Lung microvascular endothelial cell (primary cell): ENCODE measurements at regions not wholly inside any gene's neighbourhood (a gene's known extent, or its start where the extent isn't known, plus 50 kb on each side); places are given as distances from the start of the nearest gene placed in this dataset.
"Not testable (repeated sequence)": the region's sequence is repeated elsewhere in the genome, so short reads cannot be mapped to it uniquely, and the experiment has no call there.

Experiments
- DNase-seq, 2 donors: peaks; one replicate each; pipeline versions ENCODE4 v3.0.0 to v3.0.0-alpha.2; 2010; ENCODE audit warnings: low read depth in 2 of 2

GRCh38 chr21:6428498-6429092 lies 4092.8 kb upstream of the TPTE start:
- DNase-seq, result not testable (repeated sequence)

- DNase-seq, result not testable (repeated sequence)
These were observed 4091.5 kb upstream of the TPTE start for GRCh38 chr21:6429924-6430323.

GRCh38 chr21:6433149-6433548 lies 4088.2 kb upstream of the TPTE start:
- not testable (repeated sequence) for DNase-seq

GRCh38 chr21:6436205-6436604 lies 4085.2 kb upstream of the TPTE start:
- DNase-seq, result not testable (repeated sequence)

- DNase-seq, result not testable (repeated sequence)
These were observed 4084.2 kb upstream of the TPTE start for GRCh38 chr21:6436971-6437833.

GRCh38 chr21:6437834-6438187 lies 4083.6 kb upstream of the TPTE start:
- DNase-seq, result not testable (repeated sequence)

- not testable (repeated sequence) for DNase-seq
These were observed 4082.3 kb upstream of the TPTE start for GRCh38 chr21:6439058-6439457.

GRCh38 chr21:6454648-6455340 lies 4066.6 kb upstream of the TPTE start:
- DNase-seq, result not testable (repeated sequence)

GRCh38 chr21:6456011-6456661 lies 4065.2 kb upstream of the TPTE start:
- DNase-seq, result not testable (repeated sequence)

- not testable (repeated sequence) for DNase-seq
These were observed 4061.6 kb upstream of the TPTE start for GRCh38 chr21:6459761-6460160.

GRCh38 chr21:6461358-6461757 lies 4060.0 kb upstream of the TPTE start:
- not testable (repeated sequence) for DNase-seq

GRCh38 chr21:6464419-6464818 lies 4057.0 kb upstream of the TPTE start:
- not testable (repeated sequence) for DNase-seq

GRCh38 chr21:6466081-6466698 lies 4055.2 kb upstream of the TPTE start:
- DNase-seq, result not testable (repeated sequence)

- not testable (repeated sequence) for DNase-seq
These were observed 4054.7 kb upstream of the TPTE start for GRCh38 chr21:6466707-6467106.

- not testable (repeated sequence) for DNase-seq
These were observed 4054.1 kb upstream of the TPTE start for GRCh38 chr21:6467189-6467774.

- not testable (repeated sequence) for DNase-seq
These were observed 4053.5 kb upstream of the TPTE start for GRCh38 chr21:6467907-6468306.

GRCh38 chr21:6468331-6468860 lies 4053.0 kb upstream of the TPTE start:
- DNase-seq, result not testable (repeated sequence)

GRCh38 chr21:6474250-6474968 lies 4047.0 kb upstream of the TPTE start:
- not testable (repeated sequence) for DNase-seq

GRCh38 chr21:6481116-6481515 lies 4040.3 kb upstream of the TPTE start:
- not testable (repeated sequence) for DNase-seq

GRCh38 chr21:6482616-6483015 lies 4038.8 kb upstream of the TPTE start:
- not testable (repeated sequence) for DNase-seq
